Nephron (organoid): ENCODE measurements at regions not wholly inside any gene's neighbourhood (a gene's known extent, or its start where the extent isn't known, plus 50 kb on each side); places are given as distances from the start of the nearest gene placed in this dataset.

Source experiments
- H3K27ac Mint-ChIP-seq, 3 experiments: 2 replicates each; pipeline ENCODE4 v1.8.0; 2020; ENCODE audit warnings: mixed read lengths in 3 of 3, mild to moderate bottlenecking in 2 of 3, moderate library complexity in 1 of 3
- H3K27me3 Mint-ChIP-seq: 2 replicates; pipeline ENCODE4 v1.8.0; 2021; ENCODE audit warnings: low read depth, mild to moderate bottlenecking, moderate library complexity, mixed read lengths
- H3K36me3 Mint-ChIP-seq: 2 replicates; pipeline ENCODE4 v1.8.0; 2020; ENCODE audit warnings: low read depth, mixed read lengths
- H3K4me1 Mint-ChIP-seq: 2 replicates; pipeline ENCODE4 v1.8.0; 2020; ENCODE audit warnings: mixed read lengths
- H3K4me3 Mint-ChIP-seq, 3 experiments: 2 replicates each; pipeline ENCODE4 v1.8.0; 2020; ENCODE audit warnings: mild to moderate bottlenecking in 3 of 3, mixed read lengths in 3 of 3, moderate library complexity in 2 of 3
- H3K9me3 Mint-ChIP-seq: 2 replicates; pipeline ENCODE4 v1.8.0; 2020; ENCODE audit warnings: mixed read lengths
- CTCF ChIP-seq, 3 experiments: fragments of 200-600 bp; sonication (generic); IDR thresholded peaks; one replicate each; pipeline ENCODE4 v1.5.0; 2021; ENCODE audit warnings: antibody characterized with exemption in 3 of 3; ENCODE audit not compliant: unreplicated experiment in 3 of 3

- Mint-ChIP-seq H3K4me1 (peaks cover 10% of the 10 kb centered on the region), H3K36me3 (no peaks in the 10 kb centered on the region), H3K27ac (no peak overlapping the region), H3K27me3 (no peaks in the 10 kb centered on the region), H3K4me3 (no peak overlapping the region), H3K9me3 (no peaks in the 10 kb centered on the region)
- no peak for TF ChIP-seq CTCF (IDR thresholded peaks at IDR 0.05; ENCODE audit: unreplicated experiment in 3 of 3)
These were observed 717.3 kb downstream of the DIAPH3 start for GRCh38 chr13:59446391-59446790.

GRCh38 chr13:59447031-59447430, 716.7 kb downstream of the DIAPH3 start:
- Mint-ChIP-seq H3K27ac (no peak overlapping the region), H3K4me3 (no peak overlapping the region), H3K27me3 (no peaks in the 10 kb centered on the region), H3K9me3 (no peaks in the 10 kb centered on the region), H3K36me3 (no peaks in the 10 kb centered on the region), H3K4me1 (peaks cover 15% of the 10 kb centered on the region)
- no peak for TF ChIP-seq CTCF (IDR thresholded peaks at IDR 0.05; ENCODE audit: unreplicated experiment in 3 of 3)

- Mint-ChIP-seq H3K9me3 (no peaks in the 10 kb centered on the region), H3K27me3 (no peaks in the 10 kb centered on the region), H3K36me3 (no peaks in the 10 kb centered on the region), H3K4me1 (peaks cover 16% of the 10 kb centered on the region), H3K4me3 (no peak overlapping the region), H3K27ac (no peak overlapping the region)
- no peak for TF ChIP-seq CTCF (IDR thresholded peaks at IDR 0.05; ENCODE audit: unreplicated experiment in 3 of 3)
These were observed 715.7 kb downstream of the DIAPH3 start for GRCh38 chr13:59447846-59448620.

- H3K27me3 Mint-ChIP-seq = no peaks in the 10 kb centered on the region
- no peak overlapping the region for H3K27ac Mint-ChIP-seq
- H3K36me3 Mint-ChIP-seq = no peaks in the 10 kb centered on the region
These were observed 714.0 kb downstream of the DIAPH3 start for GRCh38 chr13:59449750-59450149.

GRCh38 chr13:59450229-59450628, 713.5 kb downstream of the DIAPH3 start:
- H3K27ac Mint-ChIP-seq = peak overlapping the region in 1 of 3 experiments; percentile 5
- H3K36me3 Mint-ChIP-seq = no peaks in the 10 kb centered on the region
- TF ChIP-seq CTCF (IDR thresholded peaks at IDR 0.05; ENCODE audit: unreplicated experiment in 3 of 3) = no peak
- no peak overlapping the region for H3K4me3 Mint-ChIP-seq
- H3K9me3 Mint-ChIP-seq = no peaks in the 10 kb centered on the region
- peaks cover 16% of the 10 kb centered on the region for H3K4me1 Mint-ChIP-seq
- H3K27me3 Mint-ChIP-seq = no peaks in the 10 kb centered on the region

More at GRCh38 chr13:59449750-59450149, 714.0 kb downstream of the DIAPH3 start:
- H3K4me3 Mint-ChIP-seq = no peak overlapping the region
- peaks cover 16% of the 10 kb centered on the region for H3K4me1 Mint-ChIP-seq
- no peaks in the 10 kb centered on the region for H3K9me3 Mint-ChIP-seq
- TF ChIP-seq CTCF (IDR thresholded peaks at IDR 0.05; ENCODE audit: unreplicated experiment in 3 of 3) = no peak

- Mint-ChIP-seq H3K27ac (no peak overlapping the region), H3K9me3 (no peaks in the 10 kb centered on the region), H3K4me3 (no peak overlapping the region), H3K27me3 (peaks cover 4% of the 10 kb centered on the region), H3K4me1 (peaks cover 16% of the 10 kb centered on the region), H3K36me3 (no peaks in the 10 kb centered on the region)
- no peak for TF ChIP-seq CTCF (IDR thresholded peaks at IDR 0.05; ENCODE audit: unreplicated experiment in 3 of 3)
These were observed 712.5 kb downstream of the DIAPH3 start for GRCh38 chr13:59451236-59451635.
